Kidney epithelial cell (primary cell): ENCODE measurements at regions not wholly inside any gene's neighbourhood (a gene's known extent, or its start where the extent isn't known, plus 50 kb on each side); places are given as distances from the start of the nearest gene placed in this dataset.

Experiments
- DNase-seq: peaks from one replicate; pipeline ENCODE4 v3.0.0-alpha.2; 2010; ENCODE audit warnings: low read depth
- H3K27me3 ChIP-seq: 2 replicates; pipeline ENCODE4 v1.6.0; 2011; ENCODE audit warnings: low read length; ENCODE audit not compliant: control insufficient read depth, insufficient read depth
- H3K36me3 ChIP-seq: 2 replicates; pipeline ENCODE4 v1.5.1; 2011; ENCODE audit warnings: low read length; ENCODE audit not compliant: control insufficient read depth, insufficient read depth
- H3K4me3 ChIP-seq: 2 replicates; pipeline ENCODE4 v1.5.1; 2011; ENCODE audit warnings: low read depth, mild to moderate bottlenecking, control low read depth, low read length
- CTCF ChIP-seq: IDR thresholded peaks from 2 replicates; pipeline ENCODE4 v1.5.1; 2011; ENCODE audit warnings: mild to moderate bottlenecking, moderate library complexity, low read length, control low read depth, inconsistent platforms; ENCODE audit not compliant: insufficient read depth, poor library complexity, severe bottlenecking

- Histone ChIP-seq H3K27me3 (no peaks in the 10 kb centered on the region), H3K4me3 (no peak overlapping the region), H3K36me3 (no peaks in the 10 kb centered on the region)
- TF ChIP-seq CTCF: no peak
- peak; percentile 60 for DNase-seq
These were observed 334.7 kb upstream of the NR3C2 start for GRCh38 chr4:148776941-148777340.

- no peaks in the 10 kb centered on the region for H3K27me3 ChIP-seq
- no peak for TF ChIP-seq CTCF
- H3K36me3 ChIP-seq: no peaks in the 10 kb centered on the region
- DNase-seq: no peak
- H3K4me3 ChIP-seq: no peak overlapping the region
These were observed 331.9 kb upstream of the NR3C2 start for GRCh38 chr4:148774134-148774533.

GRCh38 chr4:148773313-148773712 is 331.1 kb upstream of the NR3C2 start:
- H3K36me3 ChIP-seq: no peaks in the 10 kb centered on the region
- DNase-seq: no peak
- no peak for TF ChIP-seq CTCF
- H3K27me3 ChIP-seq: no peaks in the 10 kb centered on the region
- H3K4me3 ChIP-seq: no peak overlapping the region

GRCh38 chr4:148770848-148771247 is 328.6 kb upstream of the NR3C2 start:
- H3K36me3 ChIP-seq: no peaks in the 10 kb centered on the region
- DNase-seq: no peak
- TF ChIP-seq CTCF: no peak
- no peak overlapping the region for H3K4me3 ChIP-seq
- H3K27me3 ChIP-seq: no peaks in the 10 kb centered on the region

- no peak for TF ChIP-seq CTCF
- Histone ChIP-seq H3K36me3 (no peaks in the 10 kb centered on the region), H3K4me3 (no peak overlapping the region), H3K27me3 (no peaks in the 10 kb centered on the region)
- no peak for DNase-seq
These were observed 328.2 kb upstream of the NR3C2 start for GRCh38 chr4:148770377-148770776.

GRCh38 chr4:148764720-148765119 is 322.5 kb upstream of the NR3C2 start:
- Histone ChIP-seq H3K4me3 (no peak overlapping the region), H3K27me3 (no peaks in the 10 kb centered on the region), H3K36me3 (no peaks in the 10 kb centered on the region)
- TF ChIP-seq CTCF: no peak
- no peak for DNase-seq
